Naive thymus-derived CD4-positive, alpha-beta T cell (primary cell): ENCODE measurements at regions not wholly inside any gene's neighbourhood (a gene's known extent, or its start where the extent isn't known, plus 50 kb on each side); places are given as distances from the start of the nearest gene placed in this dataset.

Experiments
- ATAC-seq: fragments of 150-1000 bp; cut with Tn5 transposase; 2 replicates; pipeline ENCODE4 v1.10.0; 2021; ENCODE audit warnings: mild to moderate bottlenecking, moderate library complexity
- CTCF ChIA-PET: fragments of 350-600 bp; sonication (Branson Sonifier 250); formaldehyde crosslinking; loops from one replicate; lab custom pipeline; 2021; ENCODE audit warnings: antibody characterized with exemption; lab: Charles Lee
- POLR2A ChIA-PET: fragments of 350-600 bp; sonication (Branson Sonifier 250); formaldehyde crosslinking; loops from one replicate; lab custom pipeline; 2021; ENCODE audit warnings: antibody characterized with exemption, inconsistent platforms; lab: Charles Lee
- DNase-seq, 9 donors: peaks; one replicate each; pipeline versions ENCODE4 v3.0.0 to v3.0.0-alpha.2; 2020 to 2022; ENCODE audit warnings: mixed read lengths in 1 of 9
- H3K27ac ChIP-seq: one replicate; pipeline ENCODE4 v1.7.0; 2013; ENCODE audit warnings: mild to moderate bottlenecking, low read depth, low read length, moderate library complexity
- H3K27me3 ChIP-seq, 2 donors: one replicate each; pipeline ENCODE4 v1.7.0; 2013; ENCODE audit warnings: low read length in 2 of 2, mild to moderate bottlenecking in 2 of 2, moderate library complexity in 2 of 2; ENCODE audit not compliant: control insufficient read depth in 2 of 2, insufficient read depth in 2 of 2
- H3K36me3 ChIP-seq, 3 experiments: 1 replicate in 2 of 3; 2 replicates in 1 of 3; pipeline ENCODE4 v1.7.0; 2013; ENCODE audit warnings: low read length in 3 of 3, mild to moderate bottlenecking in 3 of 3, moderate library complexity in 1 of 3; ENCODE audit not compliant: insufficient read depth in 3 of 3, control insufficient read depth in 2 of 3
- H3K4me1 ChIP-seq, 2 donors: one replicate each; pipeline ENCODE4 v1.7.0; 2013; ENCODE audit warnings: low read length in 2 of 2, mild to moderate bottlenecking in 2 of 2, moderate library complexity in 1 of 2; ENCODE audit not compliant: control insufficient read depth in 2 of 2, insufficient read depth in 2 of 2
- H3K4me3 ChIP-seq: 2 replicates; pipeline ENCODE4 v1.7.0; 2013; ENCODE audit warnings: mild to moderate bottlenecking, low read length
- H3K9me3 ChIP-seq, 3 experiments: 1 replicate in 2 of 3; 2 replicates in 1 of 3; pipeline ENCODE4 v1.7.0; 2013; ENCODE audit warnings: low read length in 3 of 3; ENCODE audit not compliant: control insufficient read depth in 2 of 3
- H3K27ac Mint-ChIP-seq, 9 donors: one replicate each; pipeline ENCODE4 v1.8.0; 2020 to 2022; ENCODE audit warnings: mixed read lengths in 9 of 9, mild to moderate bottlenecking in 8 of 9, moderate library complexity in 5 of 9, inconsistent platforms in 2 of 9
- H3K27me3 Mint-ChIP-seq, 5 donors: one replicate each; pipeline ENCODE4 v1.8.0; 2021 to 2022; ENCODE audit warnings: mixed read lengths in 5 of 5, mild to moderate bottlenecking in 1 of 5
- H3K36me3 Mint-ChIP-seq, 5 donors: one replicate each; pipeline ENCODE4 v1.8.0; 2020 to 2022; ENCODE audit warnings: mixed read lengths in 5 of 5, mild to moderate bottlenecking in 3 of 5, inconsistent platforms in 1 of 5
- H3K4me1 Mint-ChIP-seq, 7 donors: one replicate each; pipeline ENCODE4 v1.8.0; 2020 to 2022; ENCODE audit warnings: mixed read lengths in 7 of 7, mild to moderate bottlenecking in 3 of 7, inconsistent platforms in 1 of 7
- H3K4me3 Mint-ChIP-seq, 10 donors: one replicate each; pipeline ENCODE4 v1.8.0; 2020 to 2022; ENCODE audit warnings: mild to moderate bottlenecking in 10 of 10, mixed read lengths in 10 of 10, moderate library complexity in 6 of 10, inconsistent platforms in 2 of 10
- H3K9me3 Mint-ChIP-seq, 11 donors: one replicate each; pipeline ENCODE4 v1.8.0; 2020 to 2022; ENCODE audit warnings: mixed read lengths in 11 of 11, mild to moderate bottlenecking in 4 of 11, inconsistent platforms in 1 of 11, moderate library complexity in 1 of 11
- intact Hi-C, 2 donors: fragments of 100-400 bp; cut with micrococcal nuclease; formaldehyde crosslinking; loops; one replicate each; pipeline ENCODE4 v1.15.1; 2023

DNA sequence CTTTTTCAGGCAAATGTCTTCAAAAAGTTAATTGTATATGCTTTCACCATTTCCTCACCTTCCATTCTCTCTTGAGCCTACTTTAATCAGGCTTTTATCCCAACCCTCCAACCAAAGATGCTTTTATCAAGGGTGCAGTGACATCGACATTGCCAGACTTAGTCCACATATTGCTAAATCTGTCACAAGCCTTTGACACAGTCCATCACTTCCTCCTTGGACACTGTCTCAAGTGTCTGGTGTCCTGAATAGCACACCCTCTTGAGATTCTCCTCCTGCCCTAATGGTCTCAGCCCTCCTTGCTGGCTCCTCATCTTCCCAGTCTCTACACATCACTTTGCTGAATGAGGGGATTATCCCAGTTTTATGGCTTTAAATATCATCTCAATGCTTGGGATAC is 147.5 kb upstream of the SLC39A10 start:
- POLR2A ChIA-PET = interaction anchor here (0.5 to 2.1 kb wide), 4 partner anchors 9 to 150 kb away, joined by 4 to 8 read pairs (median 5); no protein-coding TSS in a partner anchor
- Mint-ChIP-seq H3K4me1 (peaks cover 4 to 33% (median 16%) of the 10 kb centered on the region in 7 donors), H3K27me3 (no peaks in the 10 kb centered on the region), H3K9me3 (peaks cover 0 to 30% (median 5%) of the 10 kb centered on the region in 11 donors), H3K36me3 (peaks cover 0 to 40% (median 6%) of the 10 kb centered on the region in 5 donors), H3K4me3 (no peak overlapping the region), H3K27ac (peak overlapping the region in 2 of 9 donors; percentile 4 to 33)
- Histone ChIP-seq H3K4me1 (no peaks in the 10 kb centered on the region), H3K27me3 (no peaks in the 10 kb centered on the region), H3K9me3 (peaks cover 0 to 3% (median 0%) of the 10 kb centered on the region in 3 experiments), H3K36me3 (no peaks in the 10 kb centered on the region), H3K27ac (no peak overlapping the region), H3K4me3 (no peak overlapping the region)
- DNase-seq = no peak
- peak; percentile 61 for ATAC-seq
- intact Hi-C loops = no loop called here
- CTCF ChIA-PET = interaction anchor here (1.3 kb wide), 1 partner anchor 11 kb away, joined by 7 read pairs; no protein-coding TSS in a partner anchor

- Histone ChIP-seq H3K4me1 (no peaks in the 10 kb centered on the region), H3K27me3 (no peaks in the 10 kb centered on the region), H3K9me3 (peaks cover 0 to 3% (median 0%) of the 10 kb centered on the region in 3 experiments), H3K36me3 (no peaks in the 10 kb centered on the region), H3K4me3 (no peak overlapping the region), H3K27ac (no peak overlapping the region)
- Mint-ChIP-seq H3K4me3 (no peak overlapping the region), H3K9me3 (peaks cover 0 to 27% (median 5%) of the 10 kb centered on the region in 11 donors), H3K4me1 (peaks cover 4 to 28% (median 13%) of the 10 kb centered on the region in 7 donors), H3K27ac (no peak overlapping the region), H3K27me3 (no peaks in the 10 kb centered on the region), H3K36me3 (peaks cover 0 to 38% (median 6%) of the 10 kb centered on the region in 5 donors)
- intact Hi-C loops = no loop called here
- DNase-seq (no peak), ATAC-seq (no peak)
- POLR2A ChIA-PET = interaction anchor here (0.5 to 2.1 kb wide), 5 partner anchors 8 to 152 kb away, joined by 3 to 8 read pairs (median 4); partner anchors contain the start of gene SLC39A10
- CTCF ChIA-PET = interaction anchor here (1.3 kb wide), 1 partner anchor 9 kb away, joined by 7 read pairs; no protein-coding TSS in a partner anchor
These were observed 148.9 kb upstream of the SLC39A10 start for GRCh38 chr2:195508139-195508455.

GRCh38 chr2:195507447-195508138 is 149.4 kb upstream of the SLC39A10 start:
- peaks cover 0 to 34% (median 6%) of the 10 kb centered on the region in 5 donors for H3K36me3 Mint-ChIP-seq
- intact Hi-C loops = no loop called here
- H3K9me3 ChIP-seq = peaks cover 0 to 3% (median 0%) of the 10 kb centered on the region in 3 experiments
- no peak for ATAC-seq
- CTCF ChIA-PET = no interaction called here
- no peak overlapping the region for H3K27ac ChIP-seq
- no peaks in the 10 kb centered on the region for H3K27me3 Mint-ChIP-seq
- POLR2A ChIA-PET = interaction anchor here (0.5 to 2.1 kb wide), 7 partner anchors 8 to 596 kb away, joined by 3 to 8 read pairs (median 3); partner anchors contain the start of gene SLC39A10
- no peaks in the 10 kb centered on the region for H3K27me3 ChIP-seq
- no peak for DNase-seq
- no peak overlapping the region for H3K4me3 ChIP-seq
- H3K9me3 Mint-ChIP-seq = peaks cover 0 to 26% (median 5%) of the 10 kb centered on the region in 11 donors
- H3K4me1 Mint-ChIP-seq = peaks cover 4 to 25% (median 13%) of the 10 kb centered on the region in 7 donors
- H3K27ac Mint-ChIP-seq = peak overlapping the region in 1 of 9 donors; percentile 8
- H3K4me3 Mint-ChIP-seq = no peak overlapping the region
- no peaks in the 10 kb centered on the region for H3K4me1 ChIP-seq
- no peaks in the 10 kb centered on the region for H3K36me3 ChIP-seq

DNA sequence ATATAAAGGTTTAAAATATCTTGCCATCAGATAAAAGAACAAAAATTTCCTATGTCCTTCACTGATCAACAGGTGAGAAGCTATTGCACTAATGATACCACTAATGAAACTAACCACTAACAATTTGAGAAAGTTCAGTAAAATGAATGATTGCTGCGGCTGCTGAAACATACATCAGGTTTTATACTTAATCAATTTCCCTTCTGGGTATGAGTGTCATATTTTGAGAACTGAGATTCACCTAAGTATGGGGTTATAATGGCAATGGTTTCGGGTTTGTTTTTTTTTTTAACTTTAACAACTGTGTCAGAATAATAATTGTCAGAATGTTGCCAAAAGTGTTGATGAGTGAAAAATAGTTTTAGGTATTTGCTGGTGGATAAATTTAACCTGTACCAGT is 151.3 kb upstream of the SLC39A10 start:
- Histone ChIP-seq H3K27ac (no peak overlapping the region), H3K27me3 (no peaks in the 10 kb centered on the region), H3K36me3 (no peaks in the 10 kb centered on the region), H3K4me3 (no peak overlapping the region), H3K4me1 (no peaks in the 10 kb centered on the region), H3K9me3 (peaks cover 0 to 3% (median 0%) of the 10 kb centered on the region in 3 experiments)
- Mint-ChIP-seq H3K27me3 (no peaks in the 10 kb centered on the region), H3K4me3 (no peak overlapping the region), H3K4me1 (peaks cover 7 to 32% (median 18%) of the 10 kb centered on the region in 7 donors), H3K27ac (no peak overlapping the region), H3K9me3 (peaks cover 0 to 26% (median 5%) of the 10 kb centered on the region in 11 donors), H3K36me3 (peaks cover 0 to 39% (median 7%) of the 10 kb centered on the region in 5 donors)
- DNase-seq (no peak), ATAC-seq (no peak)
- ChIA-PET POLR2A (no interaction called here), CTCF (no interaction called here)
- intact Hi-C loops = no loop called here

DNA sequence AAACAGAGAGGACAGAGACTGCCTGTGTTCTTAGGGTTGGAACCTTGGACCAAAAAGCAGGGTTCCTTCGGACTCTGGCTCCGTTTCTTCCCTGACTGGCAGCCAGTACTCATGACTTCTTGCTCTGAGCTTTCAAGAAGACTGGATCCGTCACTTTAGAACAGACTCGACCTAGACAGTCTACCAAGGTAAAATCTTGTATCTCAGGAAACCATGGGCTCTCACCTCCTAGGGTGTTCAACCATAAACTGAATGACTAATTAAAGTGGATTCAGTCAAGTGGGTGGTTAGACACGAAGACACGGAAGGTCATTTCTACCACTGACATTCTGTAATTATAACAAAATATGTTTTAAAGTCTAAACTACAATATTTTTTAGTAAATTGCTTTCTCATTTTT is 153.8 kb upstream of the SLC39A10 start:
- DNase-seq (no peak), ATAC-seq (peak; percentile 54)
- H3K36me3 Mint-ChIP-seq = peaks cover 0 to 34% (median 3%) of the 10 kb centered on the region in 5 donors
- intact Hi-C loops = no loop called here
- no peak overlapping the region for H3K4me3 Mint-ChIP-seq
- H3K9me3 Mint-ChIP-seq = peaks cover 0 to 21% (median 5%) of the 10 kb centered on the region in 11 donors
- H3K27ac ChIP-seq = no peak overlapping the region
- CTCF ChIA-PET = interaction anchor here (0.7 kb wide), 1 partner anchor 30 kb away, joined by 3 read pairs; no protein-coding TSS in a partner anchor
- no peaks in the 10 kb centered on the region for H3K27me3 ChIP-seq
- peaks cover 0 to 15% of the 10 kb centered on the region in 2 donors for H3K4me1 ChIP-seq
- H3K4me3 ChIP-seq = no peak overlapping the region
- POLR2A ChIA-PET = interaction anchor here (0.6 to 2.0 kb wide), 3 partner anchors 34 to 153 kb away, joined by 3 to 9 read pairs (median 3); partner anchors contain the start of gene SLC39A10
- peaks cover 0 to 3% (median 0%) of the 10 kb centered on the region in 3 experiments for H3K9me3 ChIP-seq
- H3K4me1 Mint-ChIP-seq = peaks cover 4 to 54% (median 26%) of the 10 kb centered on the region in 7 donors
- H3K36me3 ChIP-seq = no peaks in the 10 kb centered on the region
- peak overlapping the region in 3 of 9 donors; percentile 36 to 57 (median 37) for H3K27ac Mint-ChIP-seq
- H3K27me3 Mint-ChIP-seq = no peaks in the 10 kb centered on the region

DNA sequence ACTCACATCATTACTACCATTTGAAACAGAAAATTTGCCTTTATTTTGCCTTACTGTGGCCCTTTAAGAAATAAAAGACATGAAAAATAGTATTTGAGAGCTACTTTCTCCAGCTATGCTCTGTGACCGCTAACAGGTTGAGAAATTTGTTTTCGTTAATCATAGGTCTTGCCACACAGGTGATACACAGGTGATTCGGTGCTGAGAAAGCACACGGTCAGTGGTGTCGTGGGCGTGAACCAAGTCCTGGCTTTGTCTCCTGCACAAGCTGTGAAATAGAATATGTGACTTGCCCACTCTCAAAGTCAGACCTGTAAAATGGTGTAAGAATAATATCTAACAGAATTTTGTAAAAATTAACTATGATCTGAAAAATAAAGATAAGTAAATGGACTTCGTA is 155.3 kb upstream of the SLC39A10 start:
- no peaks in the 10 kb centered on the region for H3K27me3 Mint-ChIP-seq
- ATAC-seq (no peak), DNase-seq (no peak)
- CTCF ChIA-PET = interaction anchor here (0.9 to 1.7 kb wide), 3 partner anchors 32 to 567 kb away, joined by 3 to 4 read pairs (median 4); partner anchors contain the start of gene DNAH7
- Histone ChIP-seq H3K4me1 (peaks cover 0 to 19% of the 10 kb centered on the region in 2 donors), H3K4me3 (no peak overlapping the region), H3K27ac (no peak overlapping the region), H3K9me3 (no peaks in the 10 kb centered on the region), H3K36me3 (no peaks in the 10 kb centered on the region), H3K27me3 (no peaks in the 10 kb centered on the region)
- H3K4me1 Mint-ChIP-seq = peaks cover 8 to 66% (median 36%) of the 10 kb centered on the region in 7 donors
- POLR2A ChIA-PET = interaction anchor here (0.6 to 2.0 kb wide), 5 partner anchors 76 to 155 kb away, joined by 3 to 9 read pairs (median 3); partner anchors contain the start of gene SLC39A10
- H3K36me3 Mint-ChIP-seq = peaks cover 0 to 36% (median 3%) of the 10 kb centered on the region in 5 donors
- peak overlapping the region in 1 of 9 donors; percentile 6 for H3K27ac Mint-ChIP-seq
- no peak overlapping the region for H3K4me3 Mint-ChIP-seq
- intact Hi-C loops = no loop called here
- peaks cover 0 to 18% (median 0%) of the 10 kb centered on the region in 11 donors for H3K9me3 Mint-ChIP-seq
